ENCODE measurements at regions not wholly inside any gene's neighbourhood (a gene's known extent, or its start where the extent isn't known, plus 50 kb on each side); places are given as distances from the start of the nearest gene placed in this dataset.

DNA sequence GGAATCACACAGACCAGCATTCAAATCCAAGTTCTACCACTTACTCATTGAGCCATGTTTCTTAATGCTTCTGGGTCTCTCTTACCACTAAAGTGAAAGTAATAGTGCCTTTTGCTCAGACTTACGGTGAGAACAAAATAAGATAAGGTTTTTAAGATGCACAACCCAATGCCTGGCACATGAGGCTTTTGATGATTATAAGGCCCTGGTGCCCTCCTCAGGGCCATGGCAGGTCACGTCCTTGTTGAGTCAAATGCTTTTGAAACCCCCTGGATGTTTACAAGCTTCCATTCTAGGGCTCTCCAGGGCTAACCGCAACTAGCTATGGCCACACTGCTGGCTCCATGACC is 76.0 kb downstream of the TENT5C start:
- Mint-ChIP-seq H3K36me3 (no peaks in the 10 kb centered on the region), H3K27ac (no peak overlapping the region), H3K9me3 (no peaks in the 10 kb centered on the region), H3K4me1 (peaks cover 6% of the 10 kb centered on the region), H3K4me3 (no peak overlapping the region), H3K27me3 (ENCODE audit: low read depth) (peaks cover 7% of the 10 kb centered on the region)
- TF ChIP-seq, protein P1, sequence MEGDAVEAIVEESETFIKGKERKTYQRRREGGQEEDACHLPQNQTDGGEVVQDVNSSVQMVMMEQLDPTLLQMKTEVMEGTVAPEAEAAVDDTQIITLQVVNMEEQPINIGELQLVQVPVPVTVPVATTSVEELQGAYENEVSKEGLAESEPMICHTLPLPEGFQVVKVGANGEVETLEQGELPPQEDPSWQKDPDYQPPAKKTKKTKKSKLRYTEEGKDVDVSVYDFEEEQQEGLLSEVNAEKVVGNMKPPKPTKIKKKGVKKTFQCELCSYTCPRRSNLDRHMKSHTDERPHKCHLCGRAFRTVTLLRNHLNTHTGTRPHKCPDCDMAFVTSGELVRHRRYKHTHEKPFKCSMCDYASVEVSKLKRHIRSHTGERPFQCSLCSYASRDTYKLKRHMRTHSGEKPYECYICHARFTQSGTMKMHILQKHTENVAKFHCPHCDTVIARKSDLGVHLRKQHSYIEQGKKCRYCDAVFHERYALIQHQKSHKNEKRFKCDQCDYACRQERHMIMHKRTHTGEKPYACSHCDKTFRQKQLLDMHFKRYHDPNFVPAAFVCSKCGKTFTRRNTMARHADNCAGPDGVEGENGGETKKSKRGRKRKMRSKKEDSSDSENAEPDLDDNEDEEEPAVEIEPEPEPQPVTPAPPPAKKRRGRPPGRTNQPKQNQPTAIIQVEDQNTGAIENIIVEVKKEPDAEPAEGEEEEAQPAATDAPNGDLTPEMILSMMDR (IDR thresholded peaks at IDR 0.05; ENCODE audit: unreplicated experiment): no peak
- no peak for DNase-seq (ENCODE audit: low spot score in 2 of 2, unreplicated experiment in 2 of 2)

DNA sequence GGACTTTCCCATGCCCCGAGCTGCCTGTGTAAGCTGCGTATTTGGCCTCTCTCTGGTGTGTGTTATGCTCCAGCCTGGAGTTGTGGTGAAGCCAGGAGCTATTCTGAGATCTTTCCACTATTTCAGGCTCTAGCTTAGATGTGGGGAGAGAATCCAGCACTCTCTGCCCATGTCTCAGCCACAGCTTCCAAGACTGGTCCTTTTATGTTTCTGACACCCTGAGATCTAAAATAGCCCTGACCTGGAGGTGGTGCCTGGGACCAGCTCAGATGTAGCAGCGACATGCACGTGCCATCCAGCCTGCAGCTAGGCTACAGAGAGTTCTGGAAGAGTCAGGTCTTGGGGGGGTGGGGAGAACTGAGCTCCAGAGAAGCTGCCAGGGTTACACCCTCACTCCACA is 76.5 kb downstream of the TENT5C start:
- H3K4me1 Mint-ChIP-seq: peaks cover 7% of the 10 kb centered on the region
- H3K9me3 Mint-ChIP-seq: no peaks in the 10 kb centered on the region
- H3K27ac Mint-ChIP-seq: no peak overlapping the region
- no peaks in the 10 kb centered on the region for H3K36me3 Mint-ChIP-seq
- TF ChIP-seq, protein P1 (IDR thresholded peaks at IDR 0.05; ENCODE audit: unreplicated experiment): no peak
- peaks cover 7% of the 10 kb centered on the region for H3K27me3 Mint-ChIP-seq (ENCODE audit: low read depth)
- no peak for DNase-seq (ENCODE audit: low spot score in 2 of 2, unreplicated experiment in 2 of 2)
- H3K4me3 Mint-ChIP-seq: no peak overlapping the region

DNA sequence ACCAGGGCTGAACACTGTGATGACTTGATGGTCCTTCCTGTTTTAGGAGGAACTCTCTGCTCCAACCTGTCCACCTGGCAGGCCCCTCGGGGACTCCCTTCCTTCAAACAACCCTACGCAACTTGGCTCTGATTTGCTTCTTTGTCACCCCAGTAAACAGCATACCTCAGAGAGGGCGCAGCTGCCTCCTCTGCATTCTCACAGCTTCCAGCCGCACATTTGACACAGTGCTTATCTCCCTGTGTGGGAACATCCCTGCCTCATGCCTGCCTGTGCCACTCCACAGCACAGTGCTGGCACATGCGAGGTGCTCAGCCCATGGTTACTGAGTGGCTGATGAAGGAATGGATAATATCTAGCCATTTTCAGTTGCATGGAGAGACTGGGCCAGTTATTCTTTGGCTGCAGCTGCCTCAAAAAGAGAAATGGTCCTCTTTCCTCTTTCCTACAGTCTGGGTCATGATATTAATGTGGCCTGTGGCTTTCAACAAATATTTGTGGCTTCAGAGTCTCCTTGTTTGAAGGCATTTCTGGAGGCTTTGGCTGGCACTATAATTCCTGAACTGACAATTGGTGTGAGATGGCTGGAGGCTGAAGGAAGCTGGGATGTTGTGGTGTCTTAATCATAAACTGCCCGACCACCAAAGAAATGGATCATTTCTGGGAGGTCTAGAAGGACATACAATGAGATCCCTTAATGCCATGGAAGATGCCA is 77.9 kb downstream of the TENT5C start:
- Mint-ChIP-seq H3K27me3 (ENCODE audit: low read depth) (peaks cover 8% of the 10 kb centered on the region), H3K4me3 (no peak overlapping the region), H3K9me3 (no peaks in the 10 kb centered on the region), H3K36me3 (no peaks in the 10 kb centered on the region), H3K4me1 (peaks cover 2% of the 10 kb centered on the region), H3K27ac (no peak overlapping the region)
- no peak for DNase-seq (ENCODE audit: low spot score in 2 of 2, unreplicated experiment in 2 of 2)
- TF ChIP-seq, protein P1 (IDR thresholded peaks at IDR 0.05; ENCODE audit: unreplicated experiment): no peak

DNA sequence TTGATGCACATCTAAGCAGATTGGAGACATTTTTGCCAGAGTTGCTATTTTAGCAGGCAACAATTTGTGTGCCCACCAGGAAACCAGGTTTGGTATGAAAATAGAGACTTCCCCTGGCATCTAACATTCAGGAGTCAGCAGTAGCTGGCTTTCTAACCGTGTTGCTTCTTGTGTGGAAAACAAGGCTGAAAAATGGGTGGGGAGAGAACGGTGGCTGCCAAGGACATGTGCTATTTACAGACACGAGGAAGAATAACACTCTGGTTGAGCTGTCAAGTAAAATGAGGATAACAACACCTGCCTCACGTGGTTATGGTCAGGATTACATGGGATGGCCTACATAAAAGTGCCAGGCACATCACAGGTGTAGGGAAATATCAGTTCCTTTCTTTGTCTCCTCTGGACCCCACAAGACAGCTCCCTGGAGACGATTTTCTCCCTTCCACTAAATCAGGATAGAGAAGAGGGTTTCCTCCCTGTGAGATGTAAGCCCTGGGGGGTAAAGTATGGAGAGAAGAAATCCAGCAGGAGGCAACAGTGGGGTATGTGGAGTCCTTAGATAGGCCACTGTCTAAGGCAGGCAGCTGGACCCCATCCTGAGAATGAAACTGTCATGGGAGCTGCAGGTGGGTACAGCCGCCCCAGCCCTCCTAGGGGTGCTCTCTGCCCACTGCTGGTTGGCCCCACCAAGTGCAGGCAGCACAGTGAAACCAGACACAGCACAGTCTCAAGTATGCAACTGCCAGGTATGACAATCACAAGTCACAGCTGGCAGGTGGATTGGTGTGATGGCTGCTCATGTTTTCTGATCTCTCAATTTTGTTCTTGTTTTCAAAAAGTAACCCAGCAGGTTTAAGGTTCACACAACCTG is 80.3 kb downstream of the TENT5C start:
- peaks cover 20% of the 10 kb centered on the region for H3K27me3 Mint-ChIP-seq (ENCODE audit: low read depth)
- TF ChIP-seq, protein P1 (IDR thresholded peaks at IDR 0.05; ENCODE audit: unreplicated experiment): no peak
- H3K9me3 Mint-ChIP-seq: no peaks in the 10 kb centered on the region

DNA sequence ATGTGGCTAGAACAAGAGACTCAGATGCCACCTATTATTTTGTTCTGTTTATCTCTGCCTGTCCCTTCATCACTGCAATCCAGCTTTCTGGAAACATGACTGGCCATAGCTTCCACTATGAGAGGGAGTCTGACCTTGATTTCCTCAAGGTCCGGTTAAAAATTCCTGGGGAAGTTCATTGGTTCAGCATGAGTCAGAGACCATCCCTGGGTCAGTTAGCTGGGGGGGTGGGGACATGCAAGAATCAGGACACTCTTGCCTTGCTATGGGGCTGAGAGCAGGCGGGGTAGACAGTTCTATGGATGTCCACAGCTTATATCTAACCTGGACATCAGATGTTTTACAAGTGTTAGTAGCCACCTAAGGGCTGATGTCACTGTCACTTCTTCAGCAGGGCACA is 81.1 kb downstream of the TENT5C start:
- Mint-ChIP-seq H3K36me3 (no peaks in the 10 kb centered on the region), H3K4me1 (peaks cover 2% of the 10 kb centered on the region), H3K27ac (no peak overlapping the region), H3K27me3 (ENCODE audit: low read depth) (peaks cover 23% of the 10 kb centered on the region), H3K9me3 (no peaks in the 10 kb centered on the region), H3K4me3 (no peak overlapping the region)
- DNase-seq (ENCODE audit: low spot score in 2 of 2, unreplicated experiment in 2 of 2): no peak
- TF ChIP-seq, protein P1 (IDR thresholded peaks at IDR 0.05; ENCODE audit: unreplicated experiment): no peak

More for the DNA sequence above, 80.3 kb downstream of the TENT5C start:
- H3K36me3 Mint-ChIP-seq: no peaks in the 10 kb centered on the region
- H3K4me3 Mint-ChIP-seq: no peak overlapping the region
- H3K27ac Mint-ChIP-seq: no peak overlapping the region
- H3K4me1 Mint-ChIP-seq: peaks cover 2% of the 10 kb centered on the region
- DNase-seq (ENCODE audit: low spot score in 2 of 2, unreplicated experiment in 2 of 2): no peak

Measured in mesothelial cell of epicardium (in vitro differentiated cells).